HT1080 (cell line): ENCODE measurements at regions not wholly inside any gene's neighbourhood (a gene's known extent, or its start where the extent isn't known, plus 50 kb on each side); places are given as distances from the start of the nearest gene placed in this dataset.
"Not testable (repeated sequence)": the region's sequence is repeated elsewhere in the genome, so short reads cannot be mapped to it uniquely, and the experiment has no call there.

ENCODE experiments used
- DNase-seq: peaks from one replicate; pipeline ENCODE4 v3.0.0-alpha.2; 2015; ENCODE audit warnings: low read depth

- DNase-seq = no peak
Measured at GRCh38 chr11:23457641-23458040, 597.4 kb upstream of the CCDC179 start.

GRCh38 chr11:23471878-23472277, 611.6 kb upstream of the CCDC179 start:
- DNase-seq = no peak

- DNase-seq = no peak
Measured at GRCh38 chr11:23473782-23474181, 613.5 kb upstream of the CCDC179 start.

DNA sequence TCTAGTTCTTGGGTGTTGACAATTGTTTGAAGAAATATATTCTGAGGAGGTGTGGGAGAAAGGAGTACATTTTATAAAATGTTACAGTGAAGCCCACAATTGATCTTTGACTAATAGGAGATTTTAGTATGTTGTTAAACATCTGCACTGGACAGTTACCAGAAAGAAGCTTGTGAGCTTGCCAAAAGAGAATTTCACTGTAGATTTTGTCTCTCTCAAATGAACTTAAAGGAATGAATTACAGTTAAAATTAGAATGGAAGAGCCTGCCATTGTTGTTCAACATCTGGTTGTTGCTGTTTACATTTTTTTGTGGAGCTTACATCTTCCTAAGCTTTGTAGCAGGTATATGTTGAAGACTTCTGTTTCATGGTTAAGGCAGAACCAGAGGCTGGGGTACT, 620.5 kb upstream of the CCDC179 start:
- DNase-seq = no peak

DNA sequence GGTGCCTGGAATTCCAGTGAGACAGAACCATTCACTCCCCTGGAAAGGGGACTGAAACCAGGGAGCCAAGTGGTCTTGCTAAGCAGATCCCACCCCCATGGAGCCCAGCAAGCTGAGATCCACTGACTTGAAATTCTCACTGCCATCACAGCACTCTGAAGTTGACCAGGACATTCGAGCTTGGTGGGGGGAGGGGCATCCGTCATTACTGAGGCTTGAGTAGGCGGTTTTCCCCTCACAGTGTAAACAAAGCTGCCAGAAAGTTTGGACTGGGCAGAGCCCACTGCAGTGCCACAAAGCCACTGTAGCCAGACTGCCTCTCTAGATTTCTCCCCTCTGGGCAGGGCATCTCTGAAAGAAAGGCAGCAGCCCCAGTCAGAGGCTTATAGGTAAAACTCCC, 623.9 kb upstream of the CCDC179 start:
- peak; percentile 7 for DNase-seq

DNA sequence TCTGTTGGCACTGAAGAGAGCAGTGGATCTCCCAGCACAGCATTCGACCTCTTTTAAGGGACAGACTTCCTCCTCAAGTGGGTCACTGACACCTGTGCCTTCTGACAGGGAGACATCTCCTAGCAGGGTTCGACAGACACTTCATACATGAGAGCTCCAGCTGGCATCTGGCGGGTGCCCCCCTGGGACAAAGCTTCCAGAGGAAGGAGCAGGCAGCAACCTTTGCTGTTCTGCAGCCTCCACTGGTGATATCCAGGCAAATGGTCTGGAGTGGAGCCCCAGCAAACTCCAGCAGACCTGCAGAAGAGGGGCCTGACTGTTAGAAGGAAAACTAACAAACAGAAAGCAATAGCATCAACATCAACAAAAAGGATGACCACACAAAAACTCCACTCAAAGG, 624.3 kb upstream of the CCDC179 start:
- DNase-seq = not testable (repeated sequence)

DNA sequence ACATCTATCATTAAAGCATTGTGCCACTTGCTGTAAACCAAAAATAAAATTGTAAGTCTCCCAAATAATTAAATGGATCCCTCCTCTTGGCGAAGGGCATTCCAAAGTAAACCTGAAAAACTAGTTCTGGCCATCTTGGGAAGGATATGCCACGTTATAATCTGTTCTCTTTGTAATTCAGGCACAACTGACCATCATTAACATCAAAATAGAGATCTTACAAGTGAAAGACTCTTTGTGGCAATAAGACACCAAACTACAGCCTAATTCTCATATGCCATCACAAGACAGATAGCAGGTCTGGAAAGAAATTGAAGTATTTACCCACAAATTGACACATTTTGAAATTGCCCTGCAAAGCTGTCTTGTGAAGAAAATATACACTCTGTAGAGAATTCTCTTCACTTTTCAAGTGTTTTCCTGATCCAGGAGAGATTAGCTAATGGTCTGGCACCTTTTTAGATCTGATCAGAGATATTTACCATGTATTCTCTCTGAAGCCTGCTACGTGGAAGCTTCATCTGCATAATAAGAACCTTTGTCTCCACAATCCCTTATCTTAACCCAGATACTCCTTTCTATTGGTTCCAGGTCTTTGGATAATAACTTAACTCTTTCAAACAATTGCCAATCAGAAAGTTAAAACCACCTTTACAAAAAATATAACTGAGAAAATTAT, 630.4 kb upstream of the CCDC179 start:
- DNase-seq = no peak

- no peak for DNase-seq
Measured at GRCh38 chr11:23494981-23495380, 634.7 kb upstream of the CCDC179 start.

DNA sequence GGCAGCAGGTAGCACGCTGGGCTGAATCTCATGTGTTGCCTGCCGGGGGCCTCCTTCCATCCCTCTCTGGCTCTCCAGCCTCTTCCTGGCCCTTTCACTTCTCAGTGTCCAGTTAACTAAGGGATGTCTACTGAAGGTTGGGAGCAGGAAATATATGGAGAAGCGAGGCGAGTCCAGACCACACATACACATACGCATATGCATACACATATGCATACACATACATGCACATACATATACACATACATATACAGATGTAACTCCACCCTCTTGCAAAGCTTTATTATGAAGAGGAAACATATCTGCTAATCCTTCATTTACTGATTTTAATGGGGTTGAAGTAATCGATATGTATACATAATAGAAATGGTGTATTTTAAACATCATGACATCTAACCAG, 636.1 kb upstream of the CCDC179 start:
- no peak for DNase-seq

GRCh38 chr11:23497040-23497439, 636.8 kb upstream of the CCDC179 start:
- no peak for DNase-seq

- DNase-seq = no peak
Measured at GRCh38 chr11:23502389-23502788, 642.1 kb upstream of the CCDC179 start.

DNA sequence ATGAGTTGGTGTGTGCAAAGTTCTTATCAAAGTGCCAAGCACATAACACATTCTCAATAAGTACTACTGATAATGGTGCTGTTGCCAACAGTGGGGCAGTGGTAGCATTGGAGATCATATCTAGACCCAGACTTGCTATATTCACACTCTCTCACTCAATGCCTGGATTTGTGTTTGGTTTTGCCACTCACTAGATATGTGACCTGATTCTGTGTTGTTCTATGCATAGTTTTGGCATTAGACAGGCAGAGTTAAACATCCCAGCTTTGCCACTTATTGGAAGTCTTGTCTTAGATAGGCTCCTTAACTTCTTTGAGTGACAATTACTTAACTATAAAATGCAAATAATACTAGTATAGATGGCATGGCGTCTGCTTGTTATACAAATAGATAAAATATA, 642.6 kb upstream of the CCDC179 start:
- no peak for DNase-seq

DNA sequence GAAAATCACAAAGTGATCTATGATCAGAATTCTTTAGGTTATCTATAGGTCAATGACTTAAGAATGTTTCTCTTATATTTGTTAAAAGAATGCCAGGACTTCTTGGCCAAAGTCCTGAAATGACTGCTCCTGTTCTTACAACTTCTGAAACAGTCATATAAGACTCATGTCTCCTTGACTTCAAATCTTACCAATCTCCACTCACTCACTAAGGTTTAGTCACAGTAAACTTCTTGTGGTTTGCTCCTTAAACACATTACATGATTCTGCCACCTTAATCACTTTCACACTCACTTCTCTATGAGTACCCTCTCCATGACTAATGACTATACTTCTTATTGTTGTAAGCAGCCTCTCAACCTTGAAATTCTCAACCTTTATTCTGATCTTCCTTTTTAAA, 648.7 kb upstream of the CCDC179 start:
- peak; percentile 87 for DNase-seq

DNA sequence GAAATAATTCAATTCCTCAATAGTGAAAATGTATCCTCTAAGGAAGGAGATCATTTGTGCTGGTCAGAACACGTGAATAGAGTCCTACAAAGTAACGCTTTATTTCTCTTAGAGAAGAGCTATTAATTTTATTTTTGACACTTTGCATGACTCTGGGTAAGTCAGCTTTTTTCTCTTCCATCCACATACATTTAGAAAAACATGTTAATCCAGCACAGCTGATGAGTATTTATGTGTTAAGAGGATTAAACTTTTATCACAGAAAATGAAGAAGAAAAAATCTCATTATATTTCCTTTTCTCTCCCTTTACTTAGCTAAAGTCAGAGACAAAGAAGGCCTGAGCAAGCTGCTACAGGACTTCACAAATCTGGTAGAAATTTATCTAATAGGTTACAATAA, 649.5 kb upstream of the CCDC179 start:
- DNase-seq = no peak

DNA sequence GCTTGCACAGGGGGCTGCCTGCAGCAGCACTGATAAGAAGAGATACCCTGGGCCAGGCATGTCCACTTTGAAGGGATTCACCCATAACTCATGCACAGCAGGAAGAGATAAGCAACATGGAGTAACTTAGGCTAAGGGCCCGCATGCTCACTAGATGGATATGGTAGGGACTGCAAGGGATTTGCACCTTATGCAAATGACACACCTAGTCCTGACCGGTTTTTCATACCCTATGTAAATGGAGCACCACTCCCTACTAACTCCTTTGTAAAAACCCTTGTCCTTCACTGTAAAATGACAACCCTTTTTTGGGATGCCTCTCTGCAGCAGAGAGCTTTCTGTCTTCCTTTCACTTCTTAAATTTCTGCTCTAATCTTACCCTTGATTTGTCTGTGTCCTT, 658.9 kb upstream of the CCDC179 start:
- no peak for DNase-seq

- DNase-seq = no peak
Measured at GRCh38 chr11:23520226-23520960, 660.1 kb upstream of the CCDC179 start.

DNA sequence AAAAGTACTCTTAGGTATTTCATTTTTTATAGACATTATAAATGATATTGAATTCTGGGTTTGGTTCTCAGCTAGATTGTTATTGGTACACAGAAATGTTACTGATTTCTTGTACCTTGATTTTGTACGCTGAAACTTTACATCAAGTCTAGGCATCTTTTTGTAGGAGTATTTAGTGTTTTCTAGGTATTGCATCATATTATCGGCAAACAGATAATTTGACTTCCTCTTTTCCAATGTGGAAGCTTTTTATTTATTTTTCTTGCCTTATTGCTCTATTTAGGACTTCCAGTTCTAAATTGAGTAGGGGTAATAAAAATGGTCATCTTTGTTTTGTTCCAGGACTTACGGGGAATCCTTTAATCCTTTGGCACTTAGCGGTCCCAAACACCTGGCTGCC, 676.6 kb upstream of the CCDC179 start:
- no peak for DNase-seq

GRCh38 chr11:23539556-23539955, 679.3 kb upstream of the CCDC179 start:
- peak; percentile 7 for DNase-seq

DNA sequence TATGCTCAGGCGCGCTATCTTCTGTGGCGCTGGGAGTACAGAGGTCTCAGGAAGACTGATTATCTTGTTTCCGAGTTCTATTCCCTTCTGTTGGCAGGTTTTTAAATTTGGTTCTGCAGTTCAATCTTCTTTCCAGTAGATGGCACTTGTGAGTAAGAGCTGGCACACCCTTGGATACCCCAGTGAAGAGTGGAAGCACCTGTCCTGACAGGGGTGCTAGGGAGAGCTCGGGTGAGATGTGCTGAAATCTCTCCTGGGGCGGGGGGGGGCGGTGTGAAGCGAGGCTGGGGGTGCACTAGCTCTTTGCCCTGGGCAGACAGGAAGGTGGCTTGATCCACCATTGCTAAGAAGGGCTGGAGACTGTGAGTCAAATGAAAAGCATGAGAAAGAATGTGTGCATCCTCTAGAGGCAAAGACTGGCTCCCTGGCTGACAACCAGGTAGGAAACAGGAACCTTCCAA, 679.9 kb upstream of the CCDC179 start:
- peak; percentile 63 for DNase-seq

- no peak for DNase-seq
Measured at GRCh38 chr11:23542189-23542588, 681.9 kb upstream of the CCDC179 start.

- no peak for DNase-seq
Measured at GRCh38 chr11:23542816-23543215, 682.5 kb upstream of the CCDC179 start.

GRCh38 chr11:23543651-23544222, 683.5 kb upstream of the CCDC179 start:
- DNase-seq = no peak

DNA sequence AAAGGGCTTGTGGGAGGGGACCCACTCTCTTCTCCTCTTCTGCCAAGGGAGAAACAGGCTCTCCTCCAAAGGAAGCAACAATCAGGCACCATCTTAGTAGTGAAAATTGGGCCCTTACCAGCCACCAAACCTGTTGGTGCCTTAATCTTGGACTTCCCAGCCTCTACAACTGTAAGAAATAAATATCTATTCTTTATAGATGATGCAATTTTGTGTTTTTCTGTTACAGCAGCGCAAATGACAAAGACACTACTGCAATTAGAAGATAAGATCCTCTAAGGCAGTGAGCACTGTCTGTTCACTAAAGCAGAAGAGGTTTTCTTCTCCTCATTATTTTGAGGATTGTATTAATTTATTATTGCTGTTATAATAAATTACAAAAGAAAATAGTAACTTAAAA, 691.4 kb upstream of the CCDC179 start:
- DNase-seq = no peak
